Kidney epithelial cell (primary cell): ENCODE measurements at regions not wholly inside any gene's neighbourhood (a gene's known extent, or its start where the extent isn't known, plus 50 kb on each side); places are given as distances from the start of the nearest gene placed in this dataset.

Experiments used
- DNase-seq: peaks from one replicate; pipeline ENCODE4 v3.0.0-alpha.2; 2010; ENCODE audit warnings: low read depth
- H3K27me3 ChIP-seq: 2 replicates; pipeline ENCODE4 v1.6.0; 2011; ENCODE audit warnings: low read length; ENCODE audit not compliant: control insufficient read depth, insufficient read depth
- H3K36me3 ChIP-seq: 2 replicates; pipeline ENCODE4 v1.5.1; 2011; ENCODE audit warnings: low read length; ENCODE audit not compliant: control insufficient read depth, insufficient read depth
- H3K4me3 ChIP-seq: 2 replicates; pipeline ENCODE4 v1.5.1; 2011; ENCODE audit warnings: low read depth, mild to moderate bottlenecking, control low read depth, low read length
- CTCF ChIP-seq: IDR thresholded peaks from 2 replicates; pipeline ENCODE4 v1.5.1; 2011; ENCODE audit warnings: mild to moderate bottlenecking, moderate library complexity, low read length, control low read depth, inconsistent platforms; ENCODE audit not compliant: insufficient read depth, poor library complexity, severe bottlenecking

- TF ChIP-seq CTCF, result no peak
- Histone ChIP-seq H3K4me3 (no peak overlapping the region), H3K27me3 (no peaks in the 10 kb centered on the region), H3K36me3 (no peaks in the 10 kb centered on the region)
- DNase-seq, result no peak
These were observed 67.8 kb upstream of the VTCN1 start for GRCh38 chr1:117278531-117278930.

- DNase-seq, result no peak
- no peak for TF ChIP-seq CTCF
- no peak overlapping the region for H3K4me3 ChIP-seq
- no peaks in the 10 kb centered on the region for H3K27me3 ChIP-seq
- H3K36me3 ChIP-seq, result no peaks in the 10 kb centered on the region
These were observed 64.3 kb upstream of the VTCN1 start for GRCh38 chr1:117275055-117275454.

- Histone ChIP-seq H3K27me3 (no peaks in the 10 kb centered on the region), H3K36me3 (no peaks in the 10 kb centered on the region), H3K4me3 (no peak overlapping the region)
- DNase-seq, result no peak
- TF ChIP-seq CTCF, result no peak
These were observed 61.2 kb upstream of the VTCN1 start for GRCh38 chr1:117271959-117272358.

- no peak overlapping the region for H3K4me3 ChIP-seq
- no peaks in the 10 kb centered on the region for H3K36me3 ChIP-seq
- no peaks in the 10 kb centered on the region for H3K27me3 ChIP-seq
- no peak for DNase-seq
- TF ChIP-seq CTCF, result no peak
These were observed 60.4 kb upstream of the VTCN1 start for GRCh38 chr1:117271129-117271528.

- Histone ChIP-seq H3K4me3 (no peak overlapping the region), H3K36me3 (no peaks in the 10 kb centered on the region), H3K27me3 (no peaks in the 10 kb centered on the region)
- no peak for DNase-seq
- TF ChIP-seq CTCF, result no peak
These were observed 60.0 kb upstream of the VTCN1 start for GRCh38 chr1:117270679-117271078.
